GM18517 (cell line): ENCODE measurements at regions not wholly inside any gene's neighbourhood (a gene's known extent, or its start where the extent isn't known, plus 50 kb on each side); places are given as distances from the start of the nearest gene placed in this dataset.

Source experiments
- ATAC-seq: cut with Tn5 transposase; IDR thresholded peaks from one replicate; pipeline ENCODE4 v1.9.1; 2021; ENCODE audit warnings: mild to moderate bottlenecking, moderate library complexity; ENCODE audit not compliant: unreplicated experiment

DNA sequence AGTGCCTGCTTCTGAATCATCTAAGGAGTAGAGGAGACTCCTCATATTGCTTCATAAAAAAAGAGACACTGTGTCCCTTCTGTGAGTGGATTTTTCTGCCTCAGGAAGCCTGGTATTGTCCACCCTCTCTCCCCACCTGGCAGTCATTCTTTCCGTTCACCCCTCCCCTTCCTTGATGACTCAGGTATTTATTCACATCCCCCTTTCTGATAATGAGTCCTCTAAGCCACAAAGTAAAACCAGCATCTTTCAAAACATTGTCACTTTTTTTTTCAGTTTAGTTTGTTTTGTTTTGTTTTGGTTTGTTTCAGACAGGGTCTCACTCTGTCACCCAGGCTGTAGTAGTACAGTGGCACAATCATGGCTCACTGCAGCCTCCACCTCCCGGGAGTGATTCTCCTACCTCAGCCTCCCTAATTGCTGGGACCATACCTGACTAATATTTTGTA is 65.2 kb upstream of the UBE2E1 start:
- ATAC-seq = peak; percentile 88

DNA sequence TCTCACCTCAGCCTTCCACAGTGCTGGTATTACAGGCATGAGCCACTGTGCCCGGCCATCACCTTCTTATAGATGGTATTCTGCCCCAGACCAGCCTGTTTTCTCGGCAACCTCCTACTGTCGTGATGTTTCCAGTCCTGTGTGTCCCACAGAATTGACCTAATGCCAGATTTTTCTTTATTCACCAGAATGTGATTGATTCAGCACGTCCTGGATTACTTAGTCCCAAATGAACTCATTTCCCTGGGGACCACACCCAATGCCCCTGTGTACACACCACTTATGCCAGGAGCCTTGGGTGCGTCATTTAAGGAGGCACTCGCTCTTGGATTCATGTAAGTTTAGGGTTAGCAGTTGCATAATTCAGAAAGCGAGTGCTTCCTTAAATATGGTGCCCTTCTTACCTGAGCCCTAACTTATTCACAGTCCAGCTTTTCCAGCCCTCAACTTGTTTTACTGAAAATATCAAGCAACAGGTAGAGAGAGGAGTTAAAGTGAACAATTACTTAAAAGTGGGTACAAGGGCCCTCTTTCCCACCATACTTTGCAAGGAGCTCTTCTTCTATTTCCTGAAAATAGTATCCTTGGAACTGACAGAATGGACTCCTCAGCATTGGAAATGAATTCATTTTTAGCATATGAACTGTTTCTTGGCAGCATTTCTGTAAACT is 64.6 kb upstream of the UBE2E1 start:
- ATAC-seq = no peak

DNA sequence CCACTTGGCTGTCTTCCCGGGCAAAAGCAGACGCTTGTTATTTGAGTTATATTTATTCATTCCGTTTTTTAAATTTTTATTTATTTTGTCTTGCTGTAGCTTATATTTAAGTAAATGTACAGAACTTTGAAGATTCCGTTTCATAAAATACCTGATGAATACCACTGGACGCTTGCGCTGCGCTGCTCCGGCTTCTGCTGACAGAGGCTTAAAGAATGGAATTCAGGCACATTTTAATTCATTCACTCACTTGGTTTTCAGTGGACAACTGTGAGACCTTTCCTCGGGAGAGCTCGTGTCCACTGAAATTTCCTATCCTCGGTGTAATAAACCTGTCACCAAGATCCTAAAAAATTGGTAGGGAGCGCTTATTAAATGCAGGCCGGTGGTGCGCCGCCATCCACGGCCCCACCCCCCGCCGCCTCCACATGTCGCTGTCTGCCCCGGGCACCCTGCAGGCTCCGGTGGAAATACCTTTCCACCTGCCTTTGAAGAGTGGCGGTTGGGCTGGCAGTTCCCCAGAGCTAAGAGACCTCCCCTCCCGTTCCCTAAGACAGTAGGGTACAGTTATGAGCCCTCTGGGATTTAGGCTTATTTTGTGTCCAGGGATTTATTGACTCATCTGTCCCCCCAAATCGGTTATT is 62.5 kb upstream of the UBE2E1 start:
- ATAC-seq = no peak

DNA sequence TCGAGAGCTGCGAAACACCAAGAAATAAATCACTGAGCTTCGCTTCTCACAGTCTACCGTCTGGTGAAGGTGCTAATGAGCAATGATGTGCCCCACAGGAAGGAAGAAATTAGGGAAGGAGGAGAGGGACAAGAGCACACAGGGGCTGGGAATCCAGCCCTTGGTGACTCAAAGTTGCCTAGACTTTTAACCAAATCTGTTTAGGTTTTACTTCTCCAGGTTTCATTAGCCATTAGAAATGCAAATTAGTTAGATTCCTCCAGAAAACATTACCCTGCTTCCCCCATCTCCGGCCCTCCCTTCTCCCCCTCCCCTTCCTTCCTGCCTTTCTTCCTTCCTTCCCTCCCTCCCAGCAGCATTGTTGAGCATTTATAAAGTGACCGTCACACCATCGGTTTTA is 59.3 kb upstream of the UBE2E1 start:
- ATAC-seq = no peak

DNA sequence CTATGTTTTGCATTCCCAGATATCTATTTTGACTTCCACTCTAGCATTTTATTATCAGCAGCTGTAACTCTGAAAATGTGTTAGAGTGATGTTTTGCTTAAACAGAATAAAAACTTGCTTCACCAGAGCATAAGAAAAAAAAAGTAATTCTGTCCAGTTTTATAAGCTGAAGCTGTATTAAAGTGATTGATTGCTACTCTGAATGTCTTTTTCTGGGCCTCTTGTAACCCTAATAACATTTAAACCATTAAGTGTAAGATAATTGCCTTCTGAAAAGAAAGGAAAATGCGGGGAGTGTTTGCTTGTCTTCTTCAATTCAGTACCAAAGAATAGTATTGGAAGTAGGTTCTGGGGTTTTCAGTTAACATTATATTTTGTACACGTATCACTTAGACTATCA is 57.9 kb upstream of the UBE2E1 start:
- no peak for ATAC-seq

DNA sequence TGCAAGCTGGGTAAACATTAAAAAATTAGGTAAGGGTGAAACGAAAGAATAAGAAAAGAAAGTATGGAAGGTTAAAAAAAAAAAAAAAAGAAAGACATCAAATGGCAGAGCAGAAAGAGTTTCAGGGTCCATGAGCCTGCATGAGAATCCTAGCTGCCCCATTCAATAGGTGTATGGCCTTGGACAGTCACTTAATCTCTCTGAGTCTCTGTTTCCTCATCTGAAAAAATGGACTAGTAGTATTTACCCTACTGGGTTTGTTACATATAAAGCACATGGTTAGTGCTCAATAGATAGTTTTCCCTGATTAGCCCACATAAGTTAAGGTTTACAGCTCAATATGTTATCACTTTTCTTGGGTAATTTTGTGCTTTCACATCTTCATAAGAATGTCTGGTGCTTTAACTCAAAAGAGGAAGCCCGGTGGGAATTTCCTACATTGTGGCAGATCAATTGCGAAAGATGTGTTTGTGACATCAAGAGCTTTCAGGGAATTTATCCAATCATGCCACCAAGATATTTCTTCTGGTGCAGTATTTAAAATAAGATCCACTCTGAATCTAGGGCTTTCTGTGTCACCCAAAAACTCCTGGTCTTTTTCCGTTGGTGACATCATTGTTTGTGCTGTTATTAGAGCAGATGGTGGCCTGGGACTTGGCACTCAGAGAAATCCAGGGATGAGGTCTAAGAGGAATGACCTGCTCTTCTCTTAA is 57.2 kb upstream of the UBE2E1 start:
- no peak for ATAC-seq

DNA sequence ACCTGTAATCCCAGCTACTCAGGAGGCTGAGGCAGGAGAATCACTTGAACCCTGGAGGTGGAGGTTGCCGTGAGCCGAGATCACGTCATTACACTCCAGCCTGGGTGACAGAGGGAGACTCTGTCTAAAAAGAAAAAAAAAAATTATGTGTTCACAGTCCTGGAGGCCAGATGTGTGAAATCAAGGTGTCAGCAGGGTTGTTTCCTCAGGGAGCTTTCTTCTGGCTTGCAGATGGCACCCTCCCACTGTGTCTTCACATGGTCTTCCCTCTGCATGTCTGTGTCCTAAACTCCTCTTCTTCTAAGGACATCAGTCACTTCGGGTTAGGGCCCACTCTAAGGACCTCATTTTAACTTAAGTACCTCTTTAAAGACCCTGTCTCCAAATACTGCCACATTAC is 56.1 kb upstream of the UBE2E1 start:
- no peak for ATAC-seq

DNA sequence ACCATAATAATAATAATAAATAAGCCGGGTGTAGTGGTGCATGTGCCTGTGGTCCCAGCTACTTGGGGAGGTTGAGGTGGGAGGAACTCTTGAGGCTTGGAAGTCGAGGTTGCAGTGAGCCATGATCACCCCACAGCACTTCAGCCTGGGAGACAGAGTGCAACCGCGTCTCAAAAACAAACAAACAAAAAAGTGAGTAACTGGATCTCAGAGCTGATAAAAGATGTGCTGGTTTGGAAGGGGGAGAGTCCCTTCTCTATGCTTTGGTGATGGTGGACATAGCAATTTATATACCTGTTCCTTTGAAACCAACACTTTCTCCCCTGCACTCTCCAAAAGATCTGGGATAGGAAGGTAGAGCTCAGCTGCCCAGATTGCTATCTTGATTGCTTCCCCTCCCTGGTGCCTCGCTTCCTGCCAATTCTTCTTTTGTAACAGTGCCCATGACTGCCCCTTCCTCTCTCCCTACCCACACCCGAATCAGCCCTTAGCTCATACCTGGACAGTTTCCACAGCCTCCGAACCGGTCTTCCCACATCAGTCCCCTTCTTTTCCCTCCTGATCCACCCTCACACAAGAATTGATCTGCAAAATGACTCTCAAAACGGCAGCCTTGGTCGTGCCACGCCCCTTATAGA is 55.1 kb upstream of the UBE2E1 start:
- no peak for ATAC-seq

DNA sequence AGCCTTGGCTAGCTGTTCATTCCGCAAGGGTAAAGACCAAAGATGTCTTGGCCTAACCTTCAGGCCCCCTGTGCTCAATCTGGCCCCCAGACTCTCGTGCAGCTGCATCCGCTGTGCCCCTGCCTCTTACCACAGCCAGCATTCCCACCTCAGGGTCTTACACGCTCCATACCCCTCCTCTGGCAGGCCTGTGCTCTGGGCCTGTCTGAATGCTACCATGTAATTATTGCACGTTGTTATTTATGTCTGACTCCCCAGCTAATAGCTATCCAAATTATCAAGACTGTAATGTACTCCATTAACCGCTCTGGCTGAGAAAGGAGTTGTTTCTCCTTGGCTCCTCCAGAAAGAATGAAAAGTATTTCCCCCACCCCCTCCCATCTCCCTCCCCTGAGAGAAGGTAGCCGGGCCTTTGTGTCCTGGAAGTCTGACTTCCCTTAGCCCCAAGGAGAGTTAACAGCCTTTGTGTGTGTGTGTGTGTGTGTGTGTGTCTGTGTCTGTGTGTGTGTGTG is 54.5 kb upstream of the UBE2E1 start:
- ATAC-seq = no peak

DNA sequence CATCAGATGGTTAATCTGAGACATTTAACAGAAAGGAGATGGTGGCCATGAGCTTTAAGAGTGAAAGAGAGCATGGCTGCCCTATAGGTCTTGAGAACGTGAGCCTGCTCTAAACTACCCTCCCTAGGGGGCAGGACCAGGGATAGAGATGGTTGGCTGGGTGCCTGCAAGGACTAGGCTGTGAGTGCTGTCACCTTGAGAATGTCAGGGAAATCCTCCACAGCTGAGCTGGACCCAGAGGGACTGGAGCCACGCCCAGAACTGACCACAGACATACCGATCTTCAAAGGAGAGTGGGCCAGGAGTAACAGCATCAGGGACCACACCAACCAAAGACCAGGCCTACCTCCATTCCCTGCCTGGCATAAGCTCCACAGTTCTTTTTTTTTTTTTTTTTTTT is 53.6 kb upstream of the UBE2E1 start:
- ATAC-seq = no peak

DNA sequence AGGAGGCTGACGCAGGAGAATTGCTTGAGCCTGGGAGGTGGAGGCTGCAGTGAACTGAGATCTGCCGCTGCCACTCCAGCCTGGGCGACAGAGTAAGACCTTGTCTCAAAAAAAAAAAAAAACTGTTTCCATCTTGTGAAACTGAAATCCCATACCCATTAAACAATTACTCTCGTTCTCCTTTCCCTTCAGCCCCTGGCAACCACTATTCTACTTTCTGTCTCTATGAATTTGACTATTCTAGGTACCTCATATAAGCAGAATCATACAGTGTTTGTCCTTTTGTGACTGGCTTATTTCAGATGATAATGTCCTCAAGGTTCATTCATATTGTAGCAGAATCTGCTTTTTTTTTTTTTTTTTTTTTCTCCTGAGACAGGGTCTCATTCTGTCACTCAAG is 51.5 kb upstream of the UBE2E1 start:
- ATAC-seq = no peak
